MCF 10A (cell line): ENCODE measurements at regions not wholly inside any gene's neighbourhood (a gene's known extent, or its start where the extent isn't known, plus 50 kb on each side); places are given as distances from the start of the nearest gene placed in this dataset.
A peak's percentile ranks its signal among the peaks of the same experiment; 100 is the strongest.

Experiments
- BruUV-seq: library from RNA; stranded (reverse); fragments of 400-500 nt; replicated peaks from 2 replicates; lab custom pipeline; 2021; lab: Mats Ljungman, UMichigan
- CTCF ChIA-PET: fragments of 300-600 bp; sonication (Branson Sonifier 250); formaldehyde crosslinking; extraction: SDS; loops from one replicate; lab custom pipeline; 2021; ENCODE audit warnings: antibody characterized with exemption, inconsistent platforms; lab: Yijun Ruan, JAX
- POLR2A ChIA-PET: fragments of 300-600, 350-650 bp; sonication (Branson Sonifier 250); formaldehyde crosslinking; extraction: SDS; loops from one replicate; lab custom pipeline; 2020; ENCODE audit warnings: antibody characterized with exemption, inconsistent platforms; lab: Yijun Ruan, JAX
- DNase-seq: peaks from one replicate; pipeline ENCODE4 v3.0.0-alpha.2; 2018; ENCODE audit not compliant: unreplicated experiment
- H3K27ac Mint-ChIP-seq: one replicate; pipeline ENCODE4 v1.8.0; 2022; ENCODE audit warnings: mild to moderate bottlenecking, low read depth, mixed read lengths; ENCODE audit not compliant: unreplicated experiment
- H3K27me3 Mint-ChIP-seq: one replicate; pipeline ENCODE4 v1.8.0; 2022; ENCODE audit warnings: mixed read lengths; ENCODE audit not compliant: insufficient read depth, unreplicated experiment
- H3K36me3 Mint-ChIP-seq: one replicate; pipeline ENCODE4 v1.8.0; 2022; ENCODE audit warnings: mild to moderate bottlenecking, moderate library complexity, mixed read lengths; ENCODE audit not compliant: insufficient read depth, unreplicated experiment
- H3K4me1 Mint-ChIP-seq: one replicate; pipeline ENCODE4 v1.8.0; 2022; ENCODE audit warnings: mixed read lengths; ENCODE audit not compliant: insufficient read depth, unreplicated experiment
- H3K4me3 Mint-ChIP-seq: one replicate; pipeline ENCODE4 v1.8.0; 2022; ENCODE audit warnings: mild to moderate bottlenecking, moderate library complexity, mixed read lengths; ENCODE audit not compliant: unreplicated experiment
- H3K9me3 Mint-ChIP-seq: one replicate; pipeline ENCODE4 v1.8.0; 2022; ENCODE audit warnings: mixed read lengths; ENCODE audit not compliant: unreplicated experiment
- CTCF ChIP-seq: fragments of 200-600 bp; IDR thresholded peaks from one replicate; pipeline ENCODE4 v1.8.0; 2022; ENCODE audit warnings: antibody characterized with exemption, mild to moderate bottlenecking; ENCODE audit not compliant: unreplicated experiment
- intact Hi-C: fragments of 100-400 bp; cut with micrococcal nuclease; formaldehyde crosslinking; loops from 2 replicates; pipeline ENCODE4 v1.14.1; 2022

- BruUV-seq = no TSS peak
- POLR2A ChIA-PET = no interaction called here
- H3K4me3 Mint-ChIP-seq = no peak overlapping the region
- no peaks in the 10 kb centered on the region for H3K36me3 Mint-ChIP-seq
- peak; percentile 30 for DNase-seq
- H3K4me1 Mint-ChIP-seq = no peaks in the 10 kb centered on the region
- CTCF ChIA-PET = no interaction called here
- H3K27me3 Mint-ChIP-seq = no peaks in the 10 kb centered on the region
- intact Hi-C loops = no loop called here
- no peak overlapping the region for H3K27ac Mint-ChIP-seq
- TF ChIP-seq CTCF = no peak
- H3K9me3 Mint-ChIP-seq = peaks cover 4% of the 10 kb centered on the region
These were observed 412.9 kb downstream of the ZSWIM6 start for GRCh38 chr5:61744690-61745619.

- no peak for TF ChIP-seq CTCF
- H3K4me3 Mint-ChIP-seq = no peak overlapping the region
- no TSS peak for BruUV-seq
- no peak overlapping the region for H3K27ac Mint-ChIP-seq
- intact Hi-C loops = no loop called here
- H3K27me3 Mint-ChIP-seq = no peaks in the 10 kb centered on the region
- ChIA-PET POLR2A (no interaction called here), CTCF (interaction anchor here (0.6 to 0.7 kb wide), 2 partner anchors 20 to 95 kb away, joined by 3 to 4 read pairs; no protein-coding TSS in a partner anchor)
- DNase-seq = no peak
- peaks cover 7% of the 10 kb centered on the region for H3K9me3 Mint-ChIP-seq
- no peaks in the 10 kb centered on the region for H3K36me3 Mint-ChIP-seq
- H3K4me1 Mint-ChIP-seq = no peaks in the 10 kb centered on the region
These were observed 414.9 kb downstream of the ZSWIM6 start for GRCh38 chr5:61746831-61747575.

- H3K4me1 Mint-ChIP-seq = no peaks in the 10 kb centered on the region
These were observed 416.1 kb downstream of the ZSWIM6 start for GRCh38 chr5:61748121-61748520.

More at GRCh38 chr5:61748121-61748520, 416.1 kb downstream of the ZSWIM6 start:
- no peaks in the 10 kb centered on the region for H3K27me3 Mint-ChIP-seq
- H3K36me3 Mint-ChIP-seq = no peaks in the 10 kb centered on the region
- ChIA-PET CTCF (interaction anchor here (0.7 to 0.8 kb wide), 2 partner anchors 13 to 94 kb away, joined by 3 to 4 read pairs; no protein-coding TSS in a partner anchor), POLR2A (no interaction called here)
- H3K4me3 Mint-ChIP-seq = no peak overlapping the region
- H3K27ac Mint-ChIP-seq = no peak overlapping the region
- intact Hi-C loops = no loop called here
- peaks cover 7% of the 10 kb centered on the region for H3K9me3 Mint-ChIP-seq
- DNase-seq = no peak
- no TSS peak for BruUV-seq
- TF ChIP-seq CTCF = no peak
